CD8-positive, alpha-beta memory T cell (primary cell): ENCODE measurements at regions not wholly inside any gene's neighbourhood (a gene's known extent, or its start where the extent isn't known, plus 50 kb on each side); places are given as distances from the start of the nearest gene placed in this dataset.

Experiments used
- CTCF ChIA-PET: fragments of 350-600 bp; sonication (Branson Sonifier 250); formaldehyde crosslinking; loops from one replicate; lab custom pipeline; 2021; ENCODE audit warnings: antibody characterized with exemption; lab: Charles Lee
- POLR2A ChIA-PET: fragments of 350-600 bp; sonication (Branson Sonifier 250); formaldehyde crosslinking; loops from one replicate; lab custom pipeline; 2021; ENCODE audit warnings: antibody characterized with exemption; lab: Charles Lee
- DNase-seq, 5 donors: peaks; one replicate each; pipeline versions ENCODE4 v3.0.0 to v3.0.0-alpha.2; 2020 to 2022; ENCODE audit warnings: mixed read lengths in 1 of 5
- H3K27ac ChIP-seq: one replicate; pipeline ENCODE4 v1.7.0; 2013; ENCODE audit warnings: low read depth, mild to moderate bottlenecking, low read length, moderate library complexity
- H3K27me3 ChIP-seq: 2 replicates; pipeline ENCODE4 v1.7.0; 2013; ENCODE audit warnings: low read length, mild to moderate bottlenecking; ENCODE audit not compliant: insufficient read depth, poor library complexity, severe bottlenecking
- H3K36me3 ChIP-seq: 2 replicates; pipeline ENCODE4 v1.7.0; 2013; ENCODE audit warnings: mild to moderate bottlenecking, low read length, moderate library complexity; ENCODE audit not compliant: insufficient read depth
- H3K4me1 ChIP-seq: 2 replicates; pipeline ENCODE4 v1.7.0; 2013; ENCODE audit warnings: mild to moderate bottlenecking, low read length, moderate library complexity; ENCODE audit not compliant: insufficient read depth
- H3K4me3 ChIP-seq: 2 replicates; pipeline ENCODE4 v1.7.0; 2013; ENCODE audit warnings: mild to moderate bottlenecking, low read length
- H3K9me3 ChIP-seq: 2 replicates; pipeline ENCODE4 v1.7.0; 2013; ENCODE audit warnings: mild to moderate bottlenecking, low read length
- H3K27ac Mint-ChIP-seq, 8 donors: one replicate each; pipeline ENCODE4 v1.8.0; 2020 to 2021; ENCODE audit warnings: mixed read lengths in 8 of 8, mild to moderate bottlenecking in 6 of 8, inconsistent platforms in 3 of 8, moderate library complexity in 3 of 8
- H3K27me3 Mint-ChIP-seq, 2 donors: one replicate each; pipeline ENCODE4 v1.8.0; 2020 to 2021; ENCODE audit warnings: mixed read lengths in 2 of 2, mild to moderate bottlenecking in 1 of 2, moderate library complexity in 1 of 2
- H3K36me3 Mint-ChIP-seq, 3 donors: one replicate each; pipeline ENCODE4 v1.8.0; 2020 to 2021; ENCODE audit warnings: mixed read lengths in 3 of 3, inconsistent platforms in 1 of 3, mild to moderate bottlenecking in 1 of 3
- H3K4me1 Mint-ChIP-seq, 3 donors: one replicate each; pipeline ENCODE4 v1.8.0; 2020 to 2021; ENCODE audit warnings: mixed read lengths in 3 of 3, inconsistent platforms in 1 of 3, mild to moderate bottlenecking in 1 of 3
- H3K4me3 Mint-ChIP-seq, 7 donors: one replicate each; pipeline ENCODE4 v1.8.0; 2020 to 2021; ENCODE audit warnings: mixed read lengths in 7 of 7, mild to moderate bottlenecking in 6 of 7, moderate library complexity in 4 of 7, inconsistent platforms in 2 of 7
- H3K9me3 Mint-ChIP-seq, 5 donors: one replicate each; pipeline ENCODE4 v1.8.0; 2020 to 2022; ENCODE audit warnings: mixed read lengths in 5 of 5, mild to moderate bottlenecking in 3 of 5, moderate library complexity in 2 of 5, inconsistent platforms in 1 of 5

GRCh38 chr5:113678924-113679575 is 165.6 kb downstream of the YTHDC2 start:
- Mint-ChIP-seq H3K36me3 (no peaks in the 10 kb centered on the region), H3K9me3 (peaks cover 0 to 2% (median 0%) of the 10 kb centered on the region in 5 donors), H3K27ac (no peak overlapping the region), H3K4me1 (no peaks in the 10 kb centered on the region), H3K27me3 (peaks cover 0 to 2% of the 10 kb centered on the region in 2 donors), H3K4me3 (no peak overlapping the region)
- Histone ChIP-seq H3K36me3 (no peaks in the 10 kb centered on the region), H3K27me3 (no peaks in the 10 kb centered on the region), H3K9me3 (no peaks in the 10 kb centered on the region), H3K27ac (no peak overlapping the region), H3K4me1 (no peaks in the 10 kb centered on the region), H3K4me3 (no peak overlapping the region)
- ChIA-PET POLR2A (no interaction called here), CTCF (no interaction called here)
- no peak for DNase-seq

- no peak for DNase-seq
- H3K9me3 Mint-ChIP-seq = no peaks in the 10 kb centered on the region
- H3K36me3 Mint-ChIP-seq = no peaks in the 10 kb centered on the region
- Histone ChIP-seq H3K27me3 (no peaks in the 10 kb centered on the region), H3K4me1 (no peaks in the 10 kb centered on the region), H3K4me3 (no peak overlapping the region), H3K27ac (no peak overlapping the region), H3K36me3 (no peaks in the 10 kb centered on the region), H3K9me3 (no peaks in the 10 kb centered on the region)
- no peaks in the 10 kb centered on the region for H3K4me1 Mint-ChIP-seq
- H3K27ac Mint-ChIP-seq = no peak overlapping the region
- no peak overlapping the region for H3K4me3 Mint-ChIP-seq
- ChIA-PET CTCF (no interaction called here), POLR2A (no interaction called here)
- peaks cover 0 to 4% of the 10 kb centered on the region in 2 donors for H3K27me3 Mint-ChIP-seq
These were observed 167.0 kb downstream of the YTHDC2 start for GRCh38 chr5:113680534-113680933.

- no peak for DNase-seq
- no peak overlapping the region for H3K27ac Mint-ChIP-seq
- H3K4me1 Mint-ChIP-seq = no peaks in the 10 kb centered on the region
- H3K36me3 Mint-ChIP-seq = no peaks in the 10 kb centered on the region
- Histone ChIP-seq H3K27me3 (no peaks in the 10 kb centered on the region), H3K4me1 (no peaks in the 10 kb centered on the region), H3K9me3 (no peaks in the 10 kb centered on the region), H3K27ac (no peak overlapping the region), H3K36me3 (no peaks in the 10 kb centered on the region), H3K4me3 (no peak overlapping the region)
- H3K4me3 Mint-ChIP-seq = no peak overlapping the region
- ChIA-PET CTCF (no interaction called here), POLR2A (no interaction called here)
- H3K27me3 Mint-ChIP-seq = peaks cover 3 to 4% of the 10 kb centered on the region in 2 donors
- H3K9me3 Mint-ChIP-seq = no peaks in the 10 kb centered on the region
These were observed 169.1 kb downstream of the YTHDC2 start for GRCh38 chr5:113682497-113683136.

GRCh38 chr5:113683211-113683610 is 169.7 kb downstream of the YTHDC2 start:
- Mint-ChIP-seq H3K9me3 (no peaks in the 10 kb centered on the region), H3K36me3 (no peaks in the 10 kb centered on the region), H3K4me3 (no peak overlapping the region), H3K27me3 (peaks cover 3 to 4% of the 10 kb centered on the region in 2 donors), H3K4me1 (no peaks in the 10 kb centered on the region), H3K27ac (no peak overlapping the region)
- DNase-seq = no peak
- Histone ChIP-seq H3K4me1 (no peaks in the 10 kb centered on the region), H3K36me3 (no peaks in the 10 kb centered on the region), H3K4me3 (no peak overlapping the region), H3K27me3 (no peaks in the 10 kb centered on the region), H3K27ac (no peak overlapping the region), H3K9me3 (no peaks in the 10 kb centered on the region)
- POLR2A ChIA-PET = no interaction called here
- CTCF ChIA-PET = no interaction called here

DNA sequence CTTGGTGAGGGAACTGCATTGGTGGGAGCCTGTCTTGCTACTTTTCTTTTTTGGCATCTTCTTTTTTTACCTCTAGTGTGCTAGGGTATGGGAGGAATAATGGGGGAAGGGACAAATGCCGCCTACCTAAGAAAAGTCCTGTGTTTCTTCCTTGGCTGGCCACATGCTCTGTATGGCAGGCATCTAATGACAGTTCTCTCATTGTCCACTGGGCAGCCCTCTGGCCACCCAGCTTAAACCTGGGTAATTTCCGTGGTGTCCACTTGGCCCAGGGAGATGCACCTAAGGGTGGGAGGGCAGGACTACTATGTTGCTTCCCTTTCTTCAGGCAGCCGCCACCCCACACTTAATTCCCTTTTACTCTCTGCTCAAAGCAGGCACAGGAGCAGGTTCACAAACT is 173.1 kb downstream of the YTHDC2 start:
- CTCF ChIA-PET = no interaction called here
- no peak overlapping the region for H3K27ac Mint-ChIP-seq
- POLR2A ChIA-PET = no interaction called here

DNA sequence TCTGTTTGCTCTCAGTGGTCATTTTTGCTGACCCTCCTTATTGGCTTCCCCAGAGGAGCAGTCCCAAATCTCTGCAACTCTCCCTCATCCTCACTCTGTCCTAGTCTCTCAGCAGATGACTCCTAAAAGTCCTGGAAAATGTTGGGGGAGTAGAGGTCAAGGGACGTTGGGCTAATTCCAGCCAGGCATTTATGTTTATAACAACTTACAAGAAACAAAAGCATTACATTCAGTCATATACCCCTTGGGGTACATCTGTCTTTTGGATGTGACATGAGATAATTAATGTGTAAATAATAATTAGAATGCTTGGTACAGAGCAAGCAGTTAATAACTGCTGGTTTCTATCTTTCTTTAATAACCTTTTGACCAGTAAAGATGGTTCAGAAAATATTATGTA is 176.2 kb downstream of the YTHDC2 start:
- peaks cover 10 to 50% of the 10 kb centered on the region in 2 donors for H3K27me3 Mint-ChIP-seq
- no peaks in the 10 kb centered on the region for H3K4me1 Mint-ChIP-seq
- H3K27ac Mint-ChIP-seq = no peak overlapping the region
- Histone ChIP-seq H3K36me3 (no peaks in the 10 kb centered on the region), H3K27me3 (no peaks in the 10 kb centered on the region), H3K27ac (no peak overlapping the region), H3K9me3 (no peaks in the 10 kb centered on the region), H3K4me3 (no peak overlapping the region), H3K4me1 (no peaks in the 10 kb centered on the region)
- ChIA-PET POLR2A (no interaction called here), CTCF (no interaction called here)
- H3K4me3 Mint-ChIP-seq = no peak overlapping the region
- H3K36me3 Mint-ChIP-seq = no peaks in the 10 kb centered on the region
- H3K9me3 Mint-ChIP-seq = peaks cover 0 to 1% (median 0%) of the 10 kb centered on the region in 5 donors
- no peak for DNase-seq

More for the DNA sequence above, 173.1 kb downstream of the YTHDC2 start:
- no peak overlapping the region for H3K4me3 ChIP-seq
- no peaks in the 10 kb centered on the region for H3K9me3 ChIP-seq
- DNase-seq = no peak
- no peaks in the 10 kb centered on the region for H3K27me3 ChIP-seq
- H3K36me3 ChIP-seq = no peaks in the 10 kb centered on the region
- H3K4me1 ChIP-seq = no peaks in the 10 kb centered on the region
- H3K9me3 Mint-ChIP-seq = peaks cover 0 to 1% (median 0%) of the 10 kb centered on the region in 5 donors
- no peak overlapping the region for H3K4me3 Mint-ChIP-seq
- H3K36me3 Mint-ChIP-seq = no peaks in the 10 kb centered on the region
- peaks cover 3 to 22% of the 10 kb centered on the region in 2 donors for H3K27me3 Mint-ChIP-seq
- H3K27ac ChIP-seq = no peak overlapping the region
- H3K4me1 Mint-ChIP-seq = no peaks in the 10 kb centered on the region

GRCh38 chr5:113692466-113692865 is 179.0 kb downstream of the YTHDC2 start:
- CTCF ChIA-PET = no interaction called here
- H3K4me1 ChIP-seq = no peaks in the 10 kb centered on the region
- H3K27ac ChIP-seq = no peak overlapping the region
- peaks cover 0 to 1% (median 0%) of the 10 kb centered on the region in 5 donors for H3K9me3 Mint-ChIP-seq
- no peak overlapping the region for H3K4me3 Mint-ChIP-seq
- peaks cover 8 to 59% of the 10 kb centered on the region in 2 donors for H3K27me3 Mint-ChIP-seq
- H3K27me3 ChIP-seq = no peaks in the 10 kb centered on the region
- DNase-seq = no peak
- no peaks in the 10 kb centered on the region for H3K36me3 Mint-ChIP-seq
- POLR2A ChIA-PET = no interaction called here
- no peaks in the 10 kb centered on the region for H3K4me1 Mint-ChIP-seq
- no peak overlapping the region for H3K4me3 ChIP-seq
- H3K9me3 ChIP-seq = no peaks in the 10 kb centered on the region
- H3K27ac Mint-ChIP-seq = no peak overlapping the region
- no peaks in the 10 kb centered on the region for H3K36me3 ChIP-seq

GRCh38 chr5:113692891-113693457 is 179.5 kb downstream of the YTHDC2 start:
- Mint-ChIP-seq H3K27me3 (peaks cover 8 to 59% of the 10 kb centered on the region in 2 donors), H3K27ac (no peak overlapping the region), H3K4me1 (no peaks in the 10 kb centered on the region), H3K4me3 (no peak overlapping the region), H3K9me3 (peaks cover 0 to 1% (median 0%) of the 10 kb centered on the region in 5 donors), H3K36me3 (no peaks in the 10 kb centered on the region)
- H3K9me3 ChIP-seq = no peaks in the 10 kb centered on the region
- DNase-seq = no peak
- no peaks in the 10 kb centered on the region for H3K27me3 ChIP-seq
- H3K4me3 ChIP-seq = no peak overlapping the region
- H3K27ac ChIP-seq = no peak overlapping the region
- H3K36me3 ChIP-seq = no peaks in the 10 kb centered on the region
- H3K4me1 ChIP-seq = no peaks in the 10 kb centered on the region
- ChIA-PET POLR2A (no interaction called here), CTCF (no interaction called here)
